Neural cell (in vitro differentiated cells): ENCODE measurements at regions not wholly inside any gene's neighbourhood (a gene's known extent, or its start where the extent isn't known, plus 50 kb on each side); places are given as distances from the start of the nearest gene placed in this dataset.

Source experiments
- H2AFZ ChIP-seq: fragments of 200-600, 300-800 bp; sonication (generic), shearing (Covaris generic); 2 replicates; pipeline ENCODE4 v1.6.0; 2014; ENCODE audit warnings: low read depth, mild to moderate bottlenecking, antibody characterized with exemption, low read length, moderate library complexity
- H3F3A ChIP-seq: fragments of 200-600 bp; shearing (Covaris generic); 2 replicates; pipeline ENCODE4 v1.6.1; 2016; ENCODE audit warnings: mild to moderate bottlenecking, moderate library complexity, mixed read lengths, antibody characterized with exemption, low read length; ENCODE audit not compliant: insufficient read depth, poor library complexity, severe bottlenecking
- H3K27ac ChIP-seq: fragments of 200-600, 300-800 bp; sonication (generic), shearing (Covaris generic); 2 replicates; pipeline ENCODE4 v1.5.1; 2014; ENCODE audit warnings: mild to moderate bottlenecking, low read length, moderate library complexity
- H3K27me3 ChIP-seq: fragments of 300-800, 200-600 bp; sonication (generic), shearing (Covaris generic); 2 replicates; pipeline ENCODE4 v1.6.0; 2014; ENCODE audit warnings: mild to moderate bottlenecking, low read depth, low read length, moderate library complexity; ENCODE audit not compliant: insufficient read depth
- H3K36me3 ChIP-seq: fragments of 300-800, 200-600 bp; sonication (generic), shearing (Covaris generic); 2 replicates; pipeline ENCODE4 v1.5.1; 2014; ENCODE audit warnings: mild to moderate bottlenecking, antibody characterized with exemption, low read length, moderate library complexity; ENCODE audit not compliant: insufficient read depth
- H3K4me2 ChIP-seq: fragments of 300-800, 200-600 bp; sonication (generic), shearing (Covaris generic); 2 replicates; pipeline ENCODE4 v1.6.0; 2014; ENCODE audit warnings: mild to moderate bottlenecking, low read length
- H3K4me3 ChIP-seq: fragments of 300-800, 200-600 bp; sonication (generic), shearing (Covaris generic); 2 replicates; pipeline ENCODE4 v1.5.1; 2014; ENCODE audit warnings: mild to moderate bottlenecking, low read length, moderate library complexity
- H3K79me2 ChIP-seq: fragments of 200-600 bp; shearing (Covaris generic); replicated peaks from 2 replicates; pipeline ENCODE4 v1.6.0; 2014; ENCODE audit warnings: mild to moderate bottlenecking, low read length, moderate library complexity; ENCODE audit not compliant: insufficient read depth
- H3K9ac ChIP-seq: fragments of 300-800, 200-600 bp; sonication (generic), shearing (Covaris generic); 2 replicates; pipeline ENCODE4 v1.6.1; 2016; ENCODE audit warnings: mild to moderate bottlenecking, low read length, mixed read lengths
- H3K9me2 ChIP-seq: fragments of 200-600 bp; shearing (Covaris generic); 2 replicates; pipeline ENCODE4 v1.6.1; 2016; ENCODE audit warnings: mild to moderate bottlenecking, low read length, mixed read lengths; ENCODE audit not compliant: insufficient read depth
- H3K9me3 ChIP-seq: fragments of 200-600, 300-800 bp; sonication (generic), shearing (Covaris generic); 2 replicates; pipeline ENCODE4 v1.6.1; 2016; ENCODE audit warnings: mild to moderate bottlenecking, mixed run types, low read length, moderate library complexity, mixed read lengths
- H4K20me1 ChIP-seq: fragments of 200-600 bp; shearing (Covaris generic); 2 replicates; pipeline ENCODE4 v1.6.1; 2016; ENCODE audit warnings: mild to moderate bottlenecking, mixed run types; ENCODE audit not compliant: insufficient read depth
- EP300 ChIP-seq: fragments of 450-650 bp; conservative IDR thresholded peaks from 2 replicates; pipeline ENCODE4 v1.6.1; 2014; ENCODE audit warnings: antibody characterized with exemption, mild to moderate bottlenecking, moderate library complexity; ENCODE audit not compliant: poor library complexity, severe bottlenecking
- EZH2 ChIP-seq: fragments of 200-600, 300-800 bp; shearing (Covaris generic), sonication (generic); IDR thresholded peaks from 2 replicates; pipeline ENCODE4 v1.6.1; 2014; ENCODE audit warnings: antibody characterized with exemption, low read length, borderline replicate concordance, mild to moderate bottlenecking; ENCODE audit not compliant: insufficient read depth, poor library complexity, severe bottlenecking
- MXI1 ChIP-seq: fragments of 450-650 bp; conservative IDR thresholded peaks from 2 replicates; pipeline ENCODE4 v1.6.1; 2014; ENCODE audit warnings: antibody characterized with exemption, mild to moderate bottlenecking; ENCODE audit not compliant: poor library complexity, severe bottlenecking
- POLR2AphosphoS5 ChIP-seq: IDR thresholded peaks from 2 replicates; pipeline ENCODE4 v1.6.1; 2012
- RAD21 ChIP-seq: fragments of 450-650 bp; conservative IDR thresholded peaks from 2 replicates; pipeline ENCODE4 v1.6.1; 2014; ENCODE audit warnings: antibody characterized with exemption, mild to moderate bottlenecking, moderate library complexity
- REST ChIP-seq: IDR thresholded peaks from 2 replicates; pipeline ENCODE4 v1.6.1; 2012; ENCODE audit warnings: borderline replicate concordance
- SMC3 ChIP-seq: fragments of 450-650 bp; conservative IDR thresholded peaks from 2 replicates; pipeline ENCODE4 v1.6.1; 2014; ENCODE audit warnings: antibody characterized with exemption, mild to moderate bottlenecking, moderate library complexity; ENCODE audit not compliant: poor library complexity
- TAF1 ChIP-seq: IDR thresholded peaks from 2 replicates; pipeline ENCODE4 v1.6.1; 2012; ENCODE audit warnings: low read depth
- TF ChIP-seq, protein P1 (sequence below): fragments of 450-650 bp; IDR thresholded peaks from 2 replicates; pipeline ENCODE4 v1.5.1; 2014; ENCODE audit warnings: antibody characterized with exemption, mild to moderate bottlenecking, moderate library complexity; ENCODE audit not compliant: poor library complexity, severe bottlenecking

- TF ChIP-seq, protein P1, sequence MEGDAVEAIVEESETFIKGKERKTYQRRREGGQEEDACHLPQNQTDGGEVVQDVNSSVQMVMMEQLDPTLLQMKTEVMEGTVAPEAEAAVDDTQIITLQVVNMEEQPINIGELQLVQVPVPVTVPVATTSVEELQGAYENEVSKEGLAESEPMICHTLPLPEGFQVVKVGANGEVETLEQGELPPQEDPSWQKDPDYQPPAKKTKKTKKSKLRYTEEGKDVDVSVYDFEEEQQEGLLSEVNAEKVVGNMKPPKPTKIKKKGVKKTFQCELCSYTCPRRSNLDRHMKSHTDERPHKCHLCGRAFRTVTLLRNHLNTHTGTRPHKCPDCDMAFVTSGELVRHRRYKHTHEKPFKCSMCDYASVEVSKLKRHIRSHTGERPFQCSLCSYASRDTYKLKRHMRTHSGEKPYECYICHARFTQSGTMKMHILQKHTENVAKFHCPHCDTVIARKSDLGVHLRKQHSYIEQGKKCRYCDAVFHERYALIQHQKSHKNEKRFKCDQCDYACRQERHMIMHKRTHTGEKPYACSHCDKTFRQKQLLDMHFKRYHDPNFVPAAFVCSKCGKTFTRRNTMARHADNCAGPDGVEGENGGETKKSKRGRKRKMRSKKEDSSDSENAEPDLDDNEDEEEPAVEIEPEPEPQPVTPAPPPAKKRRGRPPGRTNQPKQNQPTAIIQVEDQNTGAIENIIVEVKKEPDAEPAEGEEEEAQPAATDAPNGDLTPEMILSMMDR: no peak
- TF ChIP-seq POLR2AphosphoS5: no peak
These were observed 382.9 kb upstream of the MCTP2 start (continued) for GRCh38 chr15:93848490-93848889.

DNA sequence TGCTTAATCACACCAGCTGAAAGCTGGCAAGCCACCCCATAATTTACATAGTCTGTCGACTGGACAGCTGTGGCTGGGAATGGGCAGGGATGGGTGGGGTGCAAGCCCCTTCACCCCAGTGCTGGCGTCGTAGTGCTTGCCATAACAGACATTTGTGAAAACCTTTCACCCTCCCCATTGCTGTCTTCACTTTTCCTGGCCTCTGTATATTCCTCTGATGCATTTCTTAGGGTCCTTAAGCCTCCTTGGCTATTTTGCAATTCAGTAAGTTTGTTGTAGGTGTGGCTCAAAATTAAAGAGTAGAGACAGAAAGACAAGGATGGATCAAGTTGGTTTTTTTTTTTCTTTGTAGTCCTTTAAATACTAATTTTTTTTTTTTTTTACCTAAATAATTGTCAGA, 383.3 kb upstream of the MCTP2 start:
- Histone ChIP-seq H3K27ac (no peak overlapping the region), H3F3A (no peaks in the 10 kb centered on the region), H3K4me3 (no peak overlapping the region), H3K27me3 (no peaks in the 10 kb centered on the region), H3K4me2 (no peak overlapping the region), H3K9me3 (no peaks in the 10 kb centered on the region), H3K9me2 (no peaks in the 10 kb centered on the region), H4K20me1 (no peaks in the 10 kb centered on the region), H3K79me2 (no peaks in the 10 kb centered on the region), H3K36me3 (no peaks in the 10 kb centered on the region), H3K9ac (no peak overlapping the region), H2AFZ (no peak overlapping the region)
- TF ChIP-seq POLR2AphosphoS5 (no peak), EZH2 (no peak), SMC3 (no peak), TAF1 (no peak), REST (no peak)
- TF ChIP-seq, protein P1: no peak

- Histone ChIP-seq H4K20me1 (no peaks in the 10 kb centered on the region), H3K36me3 (no peaks in the 10 kb centered on the region), H3K9me3 (no peaks in the 10 kb centered on the region), H3K27me3 (no peaks in the 10 kb centered on the region), H3K27ac (no peak overlapping the region), H3K4me2 (no peak overlapping the region), H3K4me3 (no peak overlapping the region), H3K9me2 (no peaks in the 10 kb centered on the region), H3K9ac (no peak overlapping the region), H2AFZ (no peak overlapping the region), H3K79me2 (no peaks in the 10 kb centered on the region), H3F3A (no peaks in the 10 kb centered on the region)
- no peak for TF ChIP-seq TAF1
- no peak for TF ChIP-seq EZH2
- TF ChIP-seq, protein P1: no peak
- no peak for TF ChIP-seq MXI1
- no peak for TF ChIP-seq RAD21
- TF ChIP-seq POLR2AphosphoS5: no peak
- TF ChIP-seq SMC3: no peak
- no peak for TF ChIP-seq REST
- no peak for TF ChIP-seq EP300
These were observed 385.2 kb upstream of the MCTP2 start for GRCh38 chr15:93846148-93846547.
